Mammary epithelial cell (primary cell): ENCODE measurements at regions not wholly inside any gene's neighbourhood (a gene's known extent, or its start where the extent isn't known, plus 50 kb on each side); places are given as distances from the start of the nearest gene placed in this dataset.
"Not testable (repeated sequence)": the region's sequence is repeated elsewhere in the genome, so short reads cannot be mapped to it uniquely, and the experiment has no call there.

ENCODE experiments used
- CTCF ChIP-seq, 2 donors: IDR thresholded peaks in 1 of 2; conservative IDR thresholded peaks in 1 of 2; 2 replicates each; pipeline ENCODE4 v1.5.1; 2011 to 2012; ENCODE audit warnings: inconsistent platforms in 2 of 2, low read length in 2 of 2, mild to moderate bottlenecking in 2 of 2, control low read depth in 1 of 2, low read depth in 1 of 2; ENCODE audit not compliant: insufficient read depth in 1 of 2; ENCODE audit errors: extremely low read depth in 1 of 2
- EZH2 ChIP-seq: IDR thresholded peaks from 2 replicates; pipeline ENCODE4 v1.6.1; 2012; ENCODE audit warnings: low read length, inconsistent platforms, borderline replicate concordance

DNA sequence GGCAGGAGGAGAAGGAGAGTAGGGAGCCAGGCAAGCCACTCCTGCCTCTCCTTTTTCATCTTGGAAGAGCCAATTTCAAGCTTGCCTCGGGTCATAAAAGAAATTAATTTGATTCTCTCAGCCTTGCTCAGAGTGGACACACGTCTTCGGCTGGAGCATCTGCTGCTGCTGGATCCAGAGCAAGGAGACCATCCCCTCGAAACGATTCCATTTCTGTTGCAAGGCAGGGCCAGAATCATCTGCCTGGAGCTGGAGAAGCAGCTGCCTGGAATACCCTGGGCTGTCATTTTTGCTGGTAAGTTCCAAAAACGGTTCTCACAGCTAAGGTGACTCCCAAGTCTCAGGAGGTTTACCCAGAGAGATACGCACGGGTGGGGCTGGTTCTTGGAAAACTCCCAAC is 103.3 kb downstream of the NPIPA5 start:
- not testable (repeated sequence) for TF ChIP-seq CTCF (conservative IDR thresholded peaks at IDR 0.05 in 1 of 2, IDR thresholded peaks at IDR 0.05 in 1 of 2; ENCODE audit: extremely low read depth in 1 of 2, insufficient read depth in 1 of 2, low read depth in 1 of 2, low read length in 2 of 2); EZH2
